ENCODE measurements at regions not wholly inside any gene's neighbourhood (a gene's known extent, or its start where the extent isn't known, plus 50 kb on each side); places are given as distances from the start of the nearest gene placed in this dataset.
"Not testable (repeated sequence)": the region's sequence is repeated elsewhere in the genome, so short reads cannot be mapped to it uniquely, and the experiment has no call there.

DNA sequence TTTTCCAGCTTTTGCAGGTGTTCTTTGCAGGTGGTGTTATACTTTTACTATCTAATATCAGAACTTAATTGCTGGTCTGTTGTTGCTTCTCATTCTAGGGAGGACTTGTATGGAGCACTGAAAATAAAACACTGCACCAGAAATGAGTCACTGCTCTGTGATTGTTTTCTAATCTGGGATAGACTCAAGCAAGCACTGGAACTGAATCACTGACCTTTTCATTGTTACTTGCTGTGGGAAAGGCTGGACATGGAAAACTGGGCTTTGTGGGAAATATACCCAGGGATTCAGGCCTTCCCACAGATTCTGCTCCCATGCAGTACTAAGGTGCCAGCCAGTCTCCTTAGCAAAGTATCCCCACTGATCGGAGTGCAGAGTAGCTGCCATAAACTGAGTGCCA lies 470.0 kb upstream of the GCFC2 start:
- Histone ChIP-seq H3K9me3 (no peaks in the 10 kb centered on the region), H3K27me3 (no peaks in the 10 kb centered on the region), H3K36me3 (no peaks in the 10 kb centered on the region), H3K4me3 (no peak overlapping the region), H3K27ac (no peak overlapping the region), H3K4me1 (no peaks in the 10 kb centered on the region)
- DNase-seq: no peak
- intact Hi-C loops (cut with DNase I; ENCODE audit: low total_unique reads): no loop called here
- TF ChIP-seq, protein P1, sequence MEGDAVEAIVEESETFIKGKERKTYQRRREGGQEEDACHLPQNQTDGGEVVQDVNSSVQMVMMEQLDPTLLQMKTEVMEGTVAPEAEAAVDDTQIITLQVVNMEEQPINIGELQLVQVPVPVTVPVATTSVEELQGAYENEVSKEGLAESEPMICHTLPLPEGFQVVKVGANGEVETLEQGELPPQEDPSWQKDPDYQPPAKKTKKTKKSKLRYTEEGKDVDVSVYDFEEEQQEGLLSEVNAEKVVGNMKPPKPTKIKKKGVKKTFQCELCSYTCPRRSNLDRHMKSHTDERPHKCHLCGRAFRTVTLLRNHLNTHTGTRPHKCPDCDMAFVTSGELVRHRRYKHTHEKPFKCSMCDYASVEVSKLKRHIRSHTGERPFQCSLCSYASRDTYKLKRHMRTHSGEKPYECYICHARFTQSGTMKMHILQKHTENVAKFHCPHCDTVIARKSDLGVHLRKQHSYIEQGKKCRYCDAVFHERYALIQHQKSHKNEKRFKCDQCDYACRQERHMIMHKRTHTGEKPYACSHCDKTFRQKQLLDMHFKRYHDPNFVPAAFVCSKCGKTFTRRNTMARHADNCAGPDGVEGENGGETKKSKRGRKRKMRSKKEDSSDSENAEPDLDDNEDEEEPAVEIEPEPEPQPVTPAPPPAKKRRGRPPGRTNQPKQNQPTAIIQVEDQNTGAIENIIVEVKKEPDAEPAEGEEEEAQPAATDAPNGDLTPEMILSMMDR (IDR thresholded peaks at IDR 0.05): no peak
- no peak for TF ChIP-seq POLR2A (IDR thresholded peaks at IDR 0.05)

DNA sequence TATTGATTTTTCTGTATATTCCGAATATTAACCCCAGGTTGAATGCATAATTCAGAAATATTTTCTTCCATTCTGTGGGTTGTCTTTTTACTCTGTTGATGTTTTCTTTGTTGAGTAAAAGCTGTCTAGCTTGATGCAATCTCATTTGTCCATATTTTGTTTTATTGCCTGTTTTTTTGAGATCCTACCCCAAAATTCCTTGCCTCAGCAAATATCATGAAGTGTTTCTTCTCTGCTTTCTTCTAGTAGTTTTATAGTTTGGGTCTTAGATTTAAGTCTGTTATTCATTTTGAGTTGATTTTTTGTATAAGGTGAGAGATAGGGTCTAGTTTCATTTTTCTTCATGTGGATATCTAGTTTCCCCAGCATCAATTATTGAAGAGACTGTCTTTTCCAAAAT lies 467.9 kb upstream of the GCFC2 start:
- Histone ChIP-seq H3K36me3 (no peaks in the 10 kb centered on the region), H3K4me1 (no peaks in the 10 kb centered on the region), H3K27me3 (no peaks in the 10 kb centered on the region), H3K27ac (no peak overlapping the region), H3K4me3 (no peak overlapping the region), H3K9me3 (no peaks in the 10 kb centered on the region)
- DNase-seq: no peak
- intact Hi-C loops (cut with DNase I; ENCODE audit: low total_unique reads): no loop called here
- TF ChIP-seq, protein P1 (IDR thresholded peaks at IDR 0.05): no peak
- no peak for TF ChIP-seq POLR2A (IDR thresholded peaks at IDR 0.05)

DNA sequence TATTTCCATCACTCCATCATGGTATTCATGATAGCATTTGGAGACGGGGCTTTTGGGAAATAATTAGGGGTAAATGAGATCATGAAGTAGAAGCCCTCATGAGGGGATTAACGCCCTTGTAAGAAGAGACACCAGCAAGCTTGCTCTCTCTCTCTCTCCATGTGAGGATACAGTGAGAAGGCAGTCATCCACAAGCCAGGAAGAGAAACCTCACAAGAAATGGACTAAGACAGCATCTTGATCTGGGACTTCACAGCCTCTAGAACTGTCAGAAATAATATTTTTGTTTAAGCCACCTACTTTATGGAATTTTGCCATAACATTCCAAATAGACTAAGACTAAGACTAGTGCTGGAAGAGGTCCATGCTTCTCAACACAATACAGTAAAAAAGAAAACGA lies 464.6 kb upstream of the GCFC2 start:
- no peak for DNase-seq
- H3K4me3 ChIP-seq: no peak overlapping the region
- intact Hi-C loops (cut with DNase I; ENCODE audit: low total_unique reads): no loop called here
- H3K27me3 ChIP-seq: no peaks in the 10 kb centered on the region
- H3K27ac ChIP-seq: no peak overlapping the region
- no peaks in the 10 kb centered on the region for H3K36me3 ChIP-seq
- TF ChIP-seq POLR2A (IDR thresholded peaks at IDR 0.05): no peak
- TF ChIP-seq, protein P1 (IDR thresholded peaks at IDR 0.05): no peak
- no peaks in the 10 kb centered on the region for H3K4me1 ChIP-seq
- H3K9me3 ChIP-seq: no peaks in the 10 kb centered on the region

DNA sequence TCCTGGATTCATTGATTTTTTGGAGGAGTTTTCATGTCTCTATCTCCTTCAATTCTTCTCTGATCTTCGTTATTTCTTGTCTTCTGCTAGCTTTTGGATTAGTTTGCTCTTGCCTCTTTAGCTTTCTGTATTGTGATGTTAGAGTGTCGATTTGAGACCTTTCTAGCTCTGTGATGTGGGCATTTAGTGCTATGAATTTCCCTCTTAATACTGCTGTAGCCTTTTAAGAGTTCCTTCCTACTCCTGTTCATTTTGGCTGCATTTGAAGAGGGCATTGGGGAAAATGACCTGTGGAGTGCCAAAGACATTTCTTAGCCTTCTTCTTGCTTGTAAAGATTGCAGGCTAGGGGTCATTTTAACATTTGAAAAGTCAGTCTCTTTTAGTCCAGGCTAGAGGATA lies 463.8 kb upstream of the GCFC2 start:
- H3K27ac ChIP-seq: no peak overlapping the region
- H3K4me1 ChIP-seq: no peaks in the 10 kb centered on the region
- no peak overlapping the region for H3K4me3 ChIP-seq
- H3K36me3 ChIP-seq: no peaks in the 10 kb centered on the region
- no peak for TF ChIP-seq POLR2A (IDR thresholded peaks at IDR 0.05)
- TF ChIP-seq, protein P1 (IDR thresholded peaks at IDR 0.05): no peak
- DNase-seq: no peak
- intact Hi-C loops (cut with DNase I; ENCODE audit: low total_unique reads): no loop called here
- H3K9me3 ChIP-seq: no peaks in the 10 kb centered on the region
- no peaks in the 10 kb centered on the region for H3K27me3 ChIP-seq

DNA sequence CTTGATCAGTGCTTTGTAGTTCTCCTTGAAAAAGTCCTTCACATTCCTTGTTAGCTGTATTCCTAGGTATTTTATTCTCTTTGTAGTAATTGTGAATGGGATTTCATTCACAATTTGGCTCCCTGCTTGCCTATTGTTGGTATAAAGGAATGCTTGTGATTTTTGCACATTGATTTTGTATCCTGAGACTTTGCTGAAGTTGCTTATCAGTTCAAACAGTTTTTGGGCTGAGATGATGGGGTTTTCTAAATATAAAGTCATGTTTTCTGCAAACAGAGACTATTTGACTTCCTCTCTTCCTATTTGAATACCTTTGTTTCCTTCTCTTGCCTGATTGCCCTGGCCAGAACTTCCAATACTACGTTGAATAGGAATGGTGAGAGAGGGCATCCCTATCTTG lies 462.5 kb upstream of the GCFC2 start:
- H3K9me3 ChIP-seq; H3K36me3 ChIP-seq; DNase-seq; H3K4me3 ChIP-seq; H3K4me1 ChIP-seq; H3K27me3 ChIP-seq; H3K27ac ChIP-seq; intact Hi-C loops (cut with DNase I; ENCODE audit: low total_unique reads): not testable (repeated sequence)

DNA sequence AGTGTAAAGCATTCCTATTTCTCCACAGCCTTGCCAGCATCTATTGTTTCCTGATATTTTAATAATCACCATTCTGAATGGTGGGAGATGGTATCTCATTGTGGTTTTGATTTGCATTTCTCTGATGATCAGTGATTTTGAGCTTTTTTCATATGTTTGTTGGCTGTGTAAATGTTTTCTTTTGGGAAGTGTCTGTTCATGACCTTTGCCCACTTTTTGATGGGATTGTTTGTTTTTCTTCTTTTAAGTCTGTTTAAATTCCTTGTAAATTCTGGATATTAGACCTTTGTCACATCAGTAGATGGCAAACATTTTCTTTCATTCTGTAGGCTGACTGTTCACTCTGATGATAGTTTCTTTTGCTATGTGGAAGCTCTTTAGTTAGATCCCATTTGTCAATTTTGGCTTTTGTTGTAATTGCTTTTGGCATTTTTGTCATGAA lies 461.5 kb upstream of the GCFC2 start:
- H3K9me3 ChIP-seq; intact Hi-C loops (cut with DNase I; ENCODE audit: low total_unique reads); H3K4me3 ChIP-seq; H3K36me3 ChIP-seq; H3K27me3 ChIP-seq; DNase-seq; H3K27ac ChIP-seq; H3K4me1 ChIP-seq: not testable (repeated sequence)

Measured in uterus (tissue), 3 donors.